Fibroblast of the conjunctiva (primary cell): ENCODE measurements at regions not wholly inside any gene's neighbourhood (a gene's known extent, or its start where the extent isn't known, plus 50 kb on each side); places are given as distances from the start of the nearest gene placed in this dataset.

Source experiments
- DNase-seq: peaks from one replicate; pipeline ENCODE4 v3.0.0-alpha.2; 2010; ENCODE audit warnings: low read depth

GRCh38 chrX:150303386-150304097, 59.6 kb upstream of the MAMLD1 start:
- DNase-seq: no peak

- no peak for DNase-seq
Observed at GRCh38 chrX:150306002-150306401, 57.1 kb upstream of the MAMLD1 start.

DNA sequence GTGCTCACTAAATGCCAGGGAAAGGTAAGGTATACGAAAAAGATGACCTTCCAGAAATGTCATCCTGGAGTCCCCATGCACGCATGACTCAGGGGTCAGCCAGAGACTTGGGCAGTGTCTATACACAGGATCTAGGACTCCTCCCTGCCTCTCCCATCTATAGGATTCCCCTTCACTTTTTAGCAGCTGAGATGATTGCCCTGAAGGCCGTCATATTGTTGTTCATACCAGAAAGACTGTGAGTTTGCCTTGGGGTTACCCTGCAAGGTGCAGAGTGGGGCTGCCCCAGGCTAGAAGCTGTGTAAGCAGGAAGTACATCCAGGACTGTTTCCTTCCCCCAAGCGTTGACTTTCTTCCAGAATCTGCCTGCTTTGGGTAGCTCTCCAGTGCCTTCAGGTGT, 55.1 kb upstream of the MAMLD1 start:
- no peak for DNase-seq

GRCh38 chrX:150308532-150309157, 54.5 kb upstream of the MAMLD1 start:
- no peak for DNase-seq

- DNase-seq: no peak
Observed at GRCh38 chrX:150310417-150310816, 52.7 kb upstream of the MAMLD1 start.

GRCh38 chrX:150310881-150311280, 52.2 kb upstream of the MAMLD1 start:
- DNase-seq: no peak

DNA sequence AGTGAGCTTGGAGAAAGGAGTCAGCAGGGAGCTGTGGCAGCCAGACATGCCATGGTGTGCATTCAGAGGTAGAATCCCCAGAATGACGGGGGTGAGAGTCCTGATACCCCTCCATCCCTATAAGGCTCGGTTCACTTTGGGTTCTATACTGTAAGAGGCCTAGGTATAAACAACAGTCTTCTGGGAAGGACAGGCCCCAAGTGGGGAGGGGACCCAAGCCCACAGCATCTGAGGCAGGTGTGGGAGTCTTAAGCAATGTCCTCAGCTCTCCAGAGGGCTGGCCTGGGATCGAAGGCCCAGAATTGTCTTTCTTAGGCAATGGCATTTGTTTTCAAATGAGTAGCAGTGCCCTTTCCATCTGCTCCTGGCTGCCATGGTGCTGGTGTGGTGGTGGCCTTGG, 50.2 kb upstream of the MAMLD1 start:
- DNase-seq: no peak
